H1 (cell line): ENCODE measurements at regions not wholly inside any gene's neighbourhood (a gene's known extent, or its start where the extent isn't known, plus 50 kb on each side); places are given as distances from the start of the nearest gene placed in this dataset.

Experiments
- CBX8 ChIP-seq: fragments of 300-800, 300-1000 bp; sonication (generic); IDR thresholded peaks from 2 replicates; pipeline ENCODE4 v1.7.1; 2016; ENCODE audit warnings: low read depth, low read length, borderline replicate concordance
- CHD1 ChIP-seq: IDR thresholded peaks from 2 replicates; pipeline ENCODE4 v1.6.1; 2012; ENCODE audit warnings: low read depth, low read length, improper control_type of control experiment
- KDM5A ChIP-seq: fragments of 200-600 bp; IDR thresholded peaks from 2 replicates; pipeline ENCODE4 v1.7.1; 2012; ENCODE audit warnings: mild to moderate bottlenecking, low read length, inconsistent platforms, mixed read lengths
- RAD21 ChIP-seq, 2 experiments: IDR thresholded peaks in 1 of 2; conservative IDR thresholded peaks in 1 of 2; 2 replicates each; pipeline ENCODE4 v1.6.1; 2011; ENCODE audit warnings: low read depth in 2 of 2, low read length in 2 of 2, improper control_type of control experiment in 1 of 2, inconsistent platforms in 1 of 2, mild to moderate bottlenecking in 1 of 2, moderate library complexity in 1 of 2
- SIX5 ChIP-seq: IDR thresholded peaks from 2 replicates; pipeline ENCODE4 v1.6.1; 2011; ENCODE audit warnings: mild to moderate bottlenecking, low read depth, low read length
- TBP ChIP-seq: IDR thresholded peaks from 2 replicates; pipeline ENCODE4 v1.6.1; 2011; ENCODE audit warnings: low read depth, low read length, improper control_type of control experiment

DNA sequence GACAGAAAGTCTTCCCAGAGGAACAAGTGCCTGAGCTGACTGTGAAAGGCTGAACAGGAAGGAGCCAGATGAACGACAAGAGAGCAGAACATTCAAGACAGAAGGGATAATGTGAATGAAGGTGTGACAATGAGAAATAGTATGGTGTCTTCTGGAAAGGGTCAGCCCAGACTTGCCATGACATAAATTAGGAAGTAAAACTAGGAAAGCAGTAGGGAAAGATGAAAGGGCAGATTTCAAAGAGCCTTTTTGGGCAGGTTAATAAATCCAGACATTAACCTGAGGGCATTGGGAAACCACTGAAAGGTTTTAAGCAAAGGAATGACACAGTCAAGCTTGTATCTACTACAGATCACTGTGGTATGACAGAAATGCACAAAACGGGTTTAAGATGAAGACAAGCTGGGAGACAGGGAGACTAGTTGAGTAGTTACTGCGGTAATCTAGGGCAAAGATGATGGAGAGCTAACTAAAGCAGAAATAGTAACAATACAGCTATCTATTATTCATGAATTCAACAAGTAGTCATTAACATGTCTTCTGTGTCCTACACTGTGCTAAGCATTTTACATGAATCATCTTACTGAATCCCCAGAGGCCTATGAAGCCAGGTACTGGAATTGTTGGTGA, 580.9 kb upstream of the WWC1 start (continued):
- no peak for TF ChIP-seq TBP
- TF ChIP-seq KDM5A, result no peak
- TF ChIP-seq CBX8, result no peak
- no peak for TF ChIP-seq CHD1
- TF ChIP-seq RAD21 (IDR thresholded peaks at IDR 0.05 in 1 of 2, conservative IDR thresholded peaks at IDR 0.05 in 1 of 2; ENCODE audit: low read depth in 2 of 2, low read length in 2 of 2), result no peak
- TF ChIP-seq SIX5, result no peak
